Ishikawa (cell line): ENCODE measurements at regions not wholly inside any gene's neighbourhood (a gene's known extent, or its start where the extent isn't known, plus 50 kb on each side); places are given as distances from the start of the nearest gene placed in this dataset.

Source experiments
- CEBPB ChIP-seq: IDR thresholded peaks from 2 replicates; pipeline ENCODE4 v1.6.1; 2012
- CREB1 ChIP-seq: IDR thresholded peaks from 2 replicates; pipeline ENCODE4 v1.6.1; 2012; ENCODE audit warnings: low read depth
- EGR1 ChIP-seq: IDR thresholded peaks from 2 replicates; pipeline ENCODE4 v1.6.1; 2012
- EP300 ChIP-seq: IDR thresholded peaks from 2 replicates; pipeline ENCODE4 v1.6.1; 2012; ENCODE audit warnings: borderline replicate concordance
- FOXM1 ChIP-seq: IDR thresholded peaks from 2 replicates; pipeline ENCODE4 v1.6.1; 2012; ENCODE audit warnings: low read depth, borderline replicate concordance
- MAX ChIP-seq: IDR thresholded peaks from 2 replicates; pipeline ENCODE4 v1.6.1; 2012
- NFIC ChIP-seq: IDR thresholded peaks from 2 replicates; pipeline ENCODE4 v1.6.1; 2012
- RAD21 ChIP-seq: IDR thresholded peaks from 2 replicates; pipeline ENCODE4 v1.6.1; 2012; ENCODE audit warnings: low read depth
- REST ChIP-seq: IDR thresholded peaks from 2 replicates; pipeline ENCODE4 v1.6.1; 2012; ENCODE audit warnings: low read depth, mild to moderate bottlenecking
- TAF1 ChIP-seq: IDR thresholded peaks from 2 replicates; pipeline ENCODE4 v1.6.1; 2012; ENCODE audit warnings: low read depth, mild to moderate bottlenecking
- TCF12 ChIP-seq: IDR thresholded peaks from 2 replicates; pipeline ENCODE4 v1.6.1; 2012; ENCODE audit warnings: low read depth
- TEAD4 ChIP-seq: IDR thresholded peaks from 2 replicates; pipeline ENCODE4 v1.6.1; 2012
- USF1 ChIP-seq: IDR thresholded peaks from 2 replicates; pipeline ENCODE4 v1.6.1; 2012
- YY1 ChIP-seq: IDR thresholded peaks from 2 replicates; pipeline ENCODE4 v1.6.1; 2012; ENCODE audit warnings: low read depth
- ZBTB7A ChIP-seq: IDR thresholded peaks from 2 replicates; pipeline ENCODE4 v1.6.1; 2012; ENCODE audit warnings: low read depth

- no peak for TF ChIP-seq EP300
Measured at GRCh38 chr3:43866529-43867353, 176.0 kb downstream of the ABHD5 start.

GRCh38 chr3:43867436-43868072 is 176.8 kb downstream of the ABHD5 start:
- TF ChIP-seq MAX: no peak

GRCh38 chr3:43869491-43869890 is 178.8 kb downstream of the ABHD5 start:
- no peak for TF ChIP-seq RAD21
- TF ChIP-seq EGR1: no peak
- no peak for TF ChIP-seq FOXM1
- TF ChIP-seq TAF1: no peak
- no peak for TF ChIP-seq MAX
- TF ChIP-seq YY1: no peak
- no peak for TF ChIP-seq ZBTB7A
- no peak for TF ChIP-seq NFIC
- no peak for TF ChIP-seq CEBPB
- TF ChIP-seq USF1: no peak
- no peak for TF ChIP-seq EP300
- no peak for TF ChIP-seq TCF12

- no peak for TF ChIP-seq CREB1
- TF ChIP-seq TEAD4: peak; percentile 47
Measured at GRCh38 chr3:43870120-43870519, 179.4 kb downstream of the ABHD5 start.

GRCh38 chr3:43870844-43871626 is 180.3 kb downstream of the ABHD5 start:
- TF ChIP-seq NFIC (no peak), MAX (no peak), TEAD4 (no peak), EGR1 (no peak), CREB1 (no peak), USF1 (no peak), RAD21 (no peak), CEBPB (no peak), YY1 (no peak), ZBTB7A (no peak), EP300 (no peak), FOXM1 (no peak), TAF1 (no peak), TCF12 (no peak), REST (no peak)

GRCh38 chr3:43871627-43872245 is 181.0 kb downstream of the ABHD5 start:
- TF ChIP-seq TEAD4 (no peak), MAX (no peak), ZBTB7A (no peak), NFIC (no peak), TCF12 (no peak), TAF1 (no peak), YY1 (no peak), EGR1 (no peak), CEBPB (no peak), REST (no peak), CREB1 (no peak), EP300 (no peak)
